SH-SY5Y (cell line): ENCODE measurements at regions not wholly inside any gene's neighbourhood (a gene's known extent, or its start where the extent isn't known, plus 50 kb on each side); places are given as distances from the start of the nearest gene placed in this dataset.

Experiments used
- GATA2 ChIP-seq: IDR thresholded peaks from 2 replicates; pipeline ENCODE4 v1.6.1; 2011; ENCODE audit warnings: mild to moderate bottlenecking, low read depth, low read length
- GATA3 ChIP-seq: IDR thresholded peaks from 2 replicates; pipeline ENCODE4 v1.6.1; 2011; ENCODE audit warnings: low read depth, mild to moderate bottlenecking, low read length, moderate library complexity

- no peak for TF ChIP-seq GATA2
- no peak for TF ChIP-seq GATA3
Observed at GRCh38 chr6:97712751-97713150, 429.7 kb upstream of the MMS22L start.
